Liver (tissue), 8 donors: ENCODE measurements at regions not wholly inside any gene's neighbourhood (a gene's known extent, or its start where the extent isn't known, plus 50 kb on each side); places are given as distances from the start of the nearest gene placed in this dataset.
A peak's percentile ranks its signal among the peaks of the same experiment; 100 is the strongest.

ENCODE experiments used
- DNase-seq: peaks from one replicate; pipeline ENCODE4 v3.0.0-alpha.2; 2017; ENCODE audit warnings: low spot score
- H3K27ac ChIP-seq, 2 donors: one replicate each; pipeline ENCODE4 v1.7.0; 2013; ENCODE audit warnings: inconsistent platforms in 2 of 2, low read length in 2 of 2, control low read depth in 1 of 2, low read depth in 1 of 2, mild to moderate bottlenecking in 1 of 2
- H3K27me3 ChIP-seq, 4 donors: one replicate each; pipeline versions ENCODE4 v1.6.1 to v1.7.0; 2013; ENCODE audit warnings: low read length in 3 of 4, inconsistent platforms in 1 of 4, mild to moderate bottlenecking in 1 of 4, moderate library complexity in 1 of 4; ENCODE audit not compliant: control insufficient read depth in 4 of 4, insufficient read depth in 4 of 4
- H3K36me3 ChIP-seq, 4 donors: one replicate each; pipeline versions ENCODE4 v1.6.1 to v1.7.0; 2013; ENCODE audit warnings: low read length in 3 of 4, mild to moderate bottlenecking in 3 of 4, low read depth in 1 of 4, moderate library complexity in 1 of 4; ENCODE audit not compliant: control insufficient read depth in 4 of 4, insufficient read depth in 3 of 4
- H3K4me1 ChIP-seq, 4 donors: one replicate each; pipeline versions ENCODE4 v1.6.1 to v1.7.0; 2013; ENCODE audit warnings: low read length in 3 of 4, mild to moderate bottlenecking in 3 of 4, moderate library complexity in 1 of 4; ENCODE audit not compliant: control insufficient read depth in 4 of 4, insufficient read depth in 4 of 4
- H3K4me3 ChIP-seq, 3 donors: one replicate each; pipeline versions ENCODE4 v1.6.1 to v1.7.0; 2013; ENCODE audit warnings: low read length in 3 of 3, control low read depth in 1 of 3, low read depth in 1 of 3, mild to moderate bottlenecking in 1 of 3
- H3K9ac ChIP-seq, 2 donors: one replicate each; pipeline ENCODE4 v1.7.0; 2013; ENCODE audit warnings: low read length in 2 of 2, mild to moderate bottlenecking in 2 of 2, moderate library complexity in 2 of 2, control low read depth in 1 of 2, low read depth in 1 of 2
- H3K9me3 ChIP-seq, 4 donors: one replicate each; pipeline versions ENCODE4 v1.6.1 to v1.7.0; 2013; ENCODE audit warnings: low read length in 3 of 4; ENCODE audit not compliant: control insufficient read depth in 4 of 4
- EGR1 ChIP-seq, 2 donors: IDR thresholded peaks; 2 replicates each; pipeline ENCODE4 v1.6.1; 2016 to 2018; ENCODE audit warnings: antibody characterized with exemption in 2 of 2, low read depth in 2 of 2
- FOXA1 ChIP-seq: IDR thresholded peaks from 2 replicates; pipeline ENCODE4 v1.6.1; 2016; ENCODE audit warnings: antibody characterized with exemption
- FOXA2 ChIP-seq: IDR thresholded peaks from 2 replicates; pipeline ENCODE4 v1.6.1; 2016; ENCODE audit warnings: antibody characterized with exemption
- GABPA ChIP-seq, 2 donors: IDR thresholded peaks in 1 of 2; conservative IDR thresholded peaks in 1 of 2; 2 replicates each; pipeline ENCODE4 v1.6.1; 2016; ENCODE audit warnings: antibody characterized with exemption in 2 of 2, mild to moderate bottlenecking in 1 of 2, moderate library complexity in 1 of 2
- HNF4A ChIP-seq, 2 donors: conservative IDR thresholded peaks; 2 replicates each; pipeline ENCODE4 v1.6.1; 2016; ENCODE audit warnings: antibody characterized with exemption in 2 of 2, mild to moderate bottlenecking in 2 of 2
- HNF4G ChIP-seq: IDR thresholded peaks from 2 replicates; pipeline ENCODE4 v1.6.1; 2016; ENCODE audit warnings: antibody characterized with exemption
- JUND ChIP-seq, 2 donors: IDR thresholded peaks; 2 replicates each; pipeline ENCODE4 v1.6.1; 2016; ENCODE audit warnings: antibody characterized with exemption in 2 of 2
- NR2F2 ChIP-seq: IDR thresholded peaks from 2 replicates; pipeline ENCODE4 v1.6.1; 2016; ENCODE audit warnings: antibody characterized with exemption
- RAD21 ChIP-seq, 2 donors: IDR thresholded peaks; 2 replicates each; pipeline ENCODE4 v1.6.1; 2016; ENCODE audit warnings: antibody characterized with exemption in 2 of 2, mild to moderate bottlenecking in 2 of 2
- RXRA ChIP-seq, 2 donors: IDR thresholded peaks; 2 replicates each; pipeline ENCODE4 v1.6.1; 2017 to 2018; ENCODE audit warnings: antibody characterized with exemption in 2 of 2, mild to moderate bottlenecking in 1 of 2
- SP1 ChIP-seq: IDR thresholded peaks from 2 replicates; pipeline ENCODE4 v1.6.1; 2018; ENCODE audit warnings: antibody characterized with exemption, mild to moderate bottlenecking
- TAF1 ChIP-seq: conservative IDR thresholded peaks from 2 replicates; pipeline ENCODE4 v1.6.1; 2016; ENCODE audit warnings: antibody characterized with exemption, mild to moderate bottlenecking
- YY1 ChIP-seq: IDR thresholded peaks from 2 replicates; pipeline ENCODE4 v1.6.1; 2016; ENCODE audit warnings: antibody characterized with exemption, mild to moderate bottlenecking
- WGBS: extraction: QIAGEN DNeasy Blood & Tissue Kit; methylation state at CpG from one replicate; pipeline ENCODE4 v1.1.7; 2013; 5-methylcytosine and 5-hydroxymethylcytosine counted together
- TF ChIP-seq, protein P1 (sequence below): IDR thresholded peaks from 2 replicates; pipeline ENCODE4 v1.6.1; 2016; ENCODE audit warnings: antibody characterized with exemption
- TF ChIP-seq, protein P2 (sequence below): IDR thresholded peaks from 2 replicates; pipeline ENCODE4 v1.6.1; 2016; ENCODE audit warnings: antibody characterized with exemption
- TF ChIP-seq, protein P3 (sequence below): fragments of 150-350 bp; IDR thresholded peaks from 2 replicates; pipeline ENCODE4 v1.5.1; 2017; ENCODE audit warnings: improper control_type of control experiment, low read depth, low read length; ENCODE audit not compliant: missing input control
- TF ChIP-seq, protein P4 (sequence below): IDR thresholded peaks from 2 replicates; pipeline ENCODE4 v1.6.1; 2016; ENCODE audit warnings: antibody characterized with exemption, mild to moderate bottlenecking
- TF ChIP-seq, protein P5 (sequence below): IDR thresholded peaks from 2 replicates; pipeline ENCODE4 v1.6.1; 2016; ENCODE audit warnings: antibody characterized with exemption
- donor health status: healthy.
- donor health status: healthy.
- donor health status: healthy.
- donor health status: healthy.
- donor health status: healthy.

DNA sequence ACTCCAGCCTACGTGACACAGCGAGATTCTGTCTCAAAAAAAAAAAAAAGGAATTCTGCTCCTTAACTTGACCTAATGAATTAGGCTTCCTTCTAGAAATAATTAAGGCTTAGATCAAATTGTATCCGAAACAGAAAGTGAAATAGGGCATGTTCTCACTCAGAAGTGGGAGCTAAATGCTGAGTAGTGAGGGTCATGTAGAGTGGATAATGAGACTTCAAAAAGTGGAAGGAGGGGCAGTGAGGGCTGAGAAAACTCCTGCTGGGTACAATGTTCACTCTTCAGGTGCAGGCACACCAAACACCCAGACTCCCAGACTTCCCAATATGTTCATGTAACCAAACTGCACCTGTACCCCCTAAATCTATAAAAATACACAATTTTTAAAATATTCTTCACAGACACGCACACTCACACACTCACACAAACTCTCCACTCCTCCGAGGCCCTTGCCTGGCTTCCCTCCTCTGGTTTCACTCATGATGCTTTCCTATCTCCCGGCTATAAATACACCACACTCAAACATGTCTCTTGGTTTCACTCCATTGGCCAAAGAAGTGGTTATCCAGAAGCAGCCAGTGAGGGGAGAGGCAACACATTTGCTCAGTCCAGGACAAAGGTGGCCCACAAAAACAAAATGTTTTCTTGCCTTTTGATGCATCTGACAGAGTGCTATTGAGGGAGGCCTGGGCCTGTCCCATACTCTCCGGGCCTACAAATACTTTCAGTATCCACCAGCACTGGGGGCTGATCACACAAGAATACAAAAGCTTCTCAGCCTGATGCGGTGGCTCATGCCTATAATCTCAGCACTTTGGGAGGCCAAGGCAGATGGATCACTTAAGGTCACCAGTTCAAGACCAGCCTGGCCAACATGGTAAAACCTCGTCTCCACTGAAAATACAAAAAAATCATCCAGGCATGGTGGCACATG, 249.2 kb downstream of the TOMM20 start (continued):
- TF ChIP-seq, protein P1, sequence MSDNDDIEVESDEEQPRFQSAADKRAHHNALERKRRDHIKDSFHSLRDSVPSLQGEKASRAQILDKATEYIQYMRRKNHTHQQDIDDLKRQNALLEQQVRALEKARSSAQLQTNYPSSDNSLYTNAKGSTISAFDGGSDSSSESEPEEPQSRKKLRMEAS: no peak
- TF ChIP-seq TAF1 (no peak), GABPA (IDR thresholded peaks at IDR 0.05 in 1 of 2, conservative IDR thresholded peaks at IDR 0.05 in 1 of 2) (no peak)
- TF ChIP-seq, protein P2, sequence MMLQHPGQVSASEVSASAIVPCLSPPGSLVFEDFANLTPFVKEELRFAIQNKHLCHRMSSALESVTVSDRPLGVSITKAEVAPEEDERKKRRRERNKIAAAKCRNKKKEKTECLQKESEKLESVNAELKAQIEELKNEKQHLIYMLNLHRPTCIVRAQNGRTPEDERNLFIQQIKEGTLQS: no peak

DNA sequence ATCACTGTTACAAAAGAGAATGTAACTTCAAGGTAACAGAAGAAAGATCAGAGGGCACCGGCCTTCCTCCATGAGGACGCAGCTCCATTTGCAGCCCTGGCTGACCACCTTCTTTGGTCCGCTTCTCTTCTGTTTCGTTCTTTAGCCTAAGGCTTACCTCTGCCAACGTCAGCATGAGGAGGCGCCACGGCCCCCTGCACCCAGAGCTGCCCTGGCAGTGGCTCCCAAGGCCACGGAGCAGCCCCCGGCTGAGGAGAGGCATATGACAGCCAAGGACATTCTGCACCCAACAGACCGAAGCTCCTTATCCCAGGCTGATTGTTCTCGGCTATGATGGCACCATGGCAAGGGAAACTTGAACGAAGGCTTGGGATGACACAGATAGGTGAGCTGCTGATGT, 250.3 kb downstream of the TOMM20 start:
- TF ChIP-seq, protein P3, sequence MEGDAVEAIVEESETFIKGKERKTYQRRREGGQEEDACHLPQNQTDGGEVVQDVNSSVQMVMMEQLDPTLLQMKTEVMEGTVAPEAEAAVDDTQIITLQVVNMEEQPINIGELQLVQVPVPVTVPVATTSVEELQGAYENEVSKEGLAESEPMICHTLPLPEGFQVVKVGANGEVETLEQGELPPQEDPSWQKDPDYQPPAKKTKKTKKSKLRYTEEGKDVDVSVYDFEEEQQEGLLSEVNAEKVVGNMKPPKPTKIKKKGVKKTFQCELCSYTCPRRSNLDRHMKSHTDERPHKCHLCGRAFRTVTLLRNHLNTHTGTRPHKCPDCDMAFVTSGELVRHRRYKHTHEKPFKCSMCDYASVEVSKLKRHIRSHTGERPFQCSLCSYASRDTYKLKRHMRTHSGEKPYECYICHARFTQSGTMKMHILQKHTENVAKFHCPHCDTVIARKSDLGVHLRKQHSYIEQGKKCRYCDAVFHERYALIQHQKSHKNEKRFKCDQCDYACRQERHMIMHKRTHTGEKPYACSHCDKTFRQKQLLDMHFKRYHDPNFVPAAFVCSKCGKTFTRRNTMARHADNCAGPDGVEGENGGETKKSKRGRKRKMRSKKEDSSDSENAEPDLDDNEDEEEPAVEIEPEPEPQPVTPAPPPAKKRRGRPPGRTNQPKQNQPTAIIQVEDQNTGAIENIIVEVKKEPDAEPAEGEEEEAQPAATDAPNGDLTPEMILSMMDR: no peak
- no peak for TF ChIP-seq TAF1
- no peak for TF ChIP-seq FOXA2
- TF ChIP-seq, protein P1: no peak
- TF ChIP-seq GABPA (IDR thresholded peaks at IDR 0.05 in 1 of 2, conservative IDR thresholded peaks at IDR 0.05 in 1 of 2): no peak
- TF ChIP-seq EGR1 (IDR thresholded peaks at IDR 0.05; ENCODE audit: low read depth in 2 of 2): no peak
- TF ChIP-seq FOXA1: no peak
- TF ChIP-seq, protein P4, sequence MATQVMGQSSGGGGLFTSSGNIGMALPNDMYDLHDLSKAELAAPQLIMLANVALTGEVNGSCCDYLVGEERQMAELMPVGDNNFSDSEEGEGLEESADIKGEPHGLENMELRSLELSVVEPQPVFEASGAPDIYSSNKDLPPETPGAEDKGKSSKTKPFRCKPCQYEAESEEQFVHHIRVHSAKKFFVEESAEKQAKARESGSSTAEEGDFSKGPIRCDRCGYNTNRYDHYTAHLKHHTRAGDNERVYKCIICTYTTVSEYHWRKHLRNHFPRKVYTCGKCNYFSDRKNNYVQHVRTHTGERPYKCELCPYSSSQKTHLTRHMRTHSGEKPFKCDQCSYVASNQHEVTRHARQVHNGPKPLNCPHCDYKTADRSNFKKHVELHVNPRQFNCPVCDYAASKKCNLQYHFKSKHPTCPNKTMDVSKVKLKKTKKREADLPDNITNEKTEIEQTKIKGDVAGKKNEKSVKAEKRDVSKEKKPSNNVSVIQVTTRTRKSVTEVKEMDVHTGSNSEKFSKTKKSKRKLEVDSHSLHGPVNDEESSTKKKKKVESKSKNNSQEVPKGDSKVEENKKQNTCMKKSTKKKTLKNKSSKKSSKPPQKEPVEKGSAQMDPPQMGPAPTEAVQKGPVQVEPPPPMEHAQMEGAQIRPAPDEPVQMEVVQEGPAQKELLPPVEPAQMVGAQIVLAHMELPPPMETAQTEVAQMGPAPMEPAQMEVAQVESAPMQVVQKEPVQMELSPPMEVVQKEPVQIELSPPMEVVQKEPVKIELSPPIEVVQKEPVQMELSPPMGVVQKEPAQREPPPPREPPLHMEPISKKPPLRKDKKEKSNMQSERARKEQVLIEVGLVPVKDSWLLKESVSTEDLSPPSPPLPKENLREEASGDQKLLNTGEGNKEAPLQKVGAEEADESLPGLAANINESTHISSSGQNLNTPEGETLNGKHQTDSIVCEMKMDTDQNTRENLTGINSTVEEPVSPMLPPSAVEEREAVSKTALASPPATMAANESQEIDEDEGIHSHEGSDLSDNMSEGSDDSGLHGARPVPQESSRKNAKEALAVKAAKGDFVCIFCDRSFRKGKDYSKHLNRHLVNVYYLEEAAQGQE: no peak
- TF ChIP-seq SP1: no peak
- TF ChIP-seq JUND (IDR thresholded peaks at IDR 0.05): no peak
- no peak for TF ChIP-seq HNF4G
- TF ChIP-seq, protein P5, sequence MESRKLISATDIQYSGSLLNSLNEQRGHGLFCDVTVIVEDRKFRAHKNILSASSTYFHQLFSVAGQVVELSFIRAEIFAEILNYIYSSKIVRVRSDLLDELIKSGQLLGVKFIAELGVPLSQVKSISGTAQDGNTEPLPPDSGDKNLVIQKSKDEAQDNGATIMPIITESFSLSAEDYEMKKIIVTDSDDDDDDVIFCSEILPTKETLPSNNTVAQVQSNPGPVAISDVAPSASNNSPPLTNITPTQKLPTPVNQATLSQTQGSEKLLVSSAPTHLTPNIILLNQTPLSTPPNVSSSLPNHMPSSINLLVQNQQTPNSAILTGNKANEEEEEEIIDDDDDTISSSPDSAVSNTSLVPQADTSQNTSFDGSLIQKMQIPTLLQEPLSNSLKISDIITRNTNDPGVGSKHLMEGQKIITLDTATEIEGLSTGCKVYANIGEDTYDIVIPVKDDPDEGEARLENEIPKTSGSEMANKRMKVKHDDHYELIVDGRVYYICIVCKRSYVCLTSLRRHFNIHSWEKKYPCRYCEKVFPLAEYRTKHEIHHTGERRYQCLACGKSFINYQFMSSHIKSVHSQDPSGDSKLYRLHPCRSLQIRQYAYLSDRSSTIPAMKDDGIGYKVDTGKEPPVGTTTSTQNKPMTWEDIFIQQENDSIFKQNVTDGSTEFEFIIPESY: no peak
- TF ChIP-seq NR2F2: no peak
- TF ChIP-seq RAD21 (IDR thresholded peaks at IDR 0.05): no peak
- TF ChIP-seq RXRA (IDR thresholded peaks at IDR 0.05): no peak
- TF ChIP-seq, protein P2: no peak
- no peak for TF ChIP-seq HNF4A (conservative IDR thresholded peaks at IDR 0.05)
- no peak for TF ChIP-seq YY1
- Histone ChIP-seq H3K27ac (peak overlapping the region in 1 of 2 donors; percentile 7), H3K4me1 (peaks cover 13 to 32% (median 20%) of the 10 kb centered on the region in 4 donors), H3K4me3 (no peak overlapping the region), H3K36me3 (no peaks in the 10 kb centered on the region), H3K9me3 (no peaks in the 10 kb centered on the region), H3K9ac (no peak overlapping the region), H3K27me3 (no peaks in the 10 kb centered on the region)
- DNase-seq: no peak
- 93% methylated on average over 12 of the region's 12 CpGs for WGBS
